HG03095 (cell line): ENCODE measurements at regions not wholly inside any gene's neighbourhood (a gene's known extent, or its start where the extent isn't known, plus 50 kb on each side); places are given as distances from the start of the nearest gene placed in this dataset.

ENCODE experiments used
- ATAC-seq: cut with Tn5 transposase; IDR thresholded peaks from one replicate; pipeline ENCODE4 v1.9.1; 2021; ENCODE audit warnings: moderate library complexity; ENCODE audit not compliant: unreplicated experiment

DNA sequence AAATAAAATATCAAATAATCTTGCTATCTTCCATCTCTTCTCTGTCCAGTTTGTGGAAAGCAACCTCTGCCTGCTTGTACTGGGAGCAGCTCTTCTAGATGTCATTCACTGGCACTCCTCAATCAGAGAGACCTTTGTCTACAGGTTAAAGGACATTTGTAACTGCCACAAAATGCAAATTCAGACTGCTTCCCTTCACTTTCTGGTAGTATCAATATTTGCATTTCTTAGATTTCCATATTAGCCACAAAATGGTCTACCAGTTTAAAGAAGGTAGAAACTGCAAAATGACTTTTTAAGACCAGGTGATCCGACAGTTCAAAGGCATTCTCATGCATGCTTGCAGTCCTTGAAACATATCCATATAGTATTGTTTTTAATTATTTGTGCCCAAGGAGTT is 51.7 kb upstream of the RCN1 start:
- ATAC-seq, result no peak

GRCh38 chr11:32034680-32035079 is 56.2 kb upstream of the RCN1 start:
- ATAC-seq, result no peak

DNA sequence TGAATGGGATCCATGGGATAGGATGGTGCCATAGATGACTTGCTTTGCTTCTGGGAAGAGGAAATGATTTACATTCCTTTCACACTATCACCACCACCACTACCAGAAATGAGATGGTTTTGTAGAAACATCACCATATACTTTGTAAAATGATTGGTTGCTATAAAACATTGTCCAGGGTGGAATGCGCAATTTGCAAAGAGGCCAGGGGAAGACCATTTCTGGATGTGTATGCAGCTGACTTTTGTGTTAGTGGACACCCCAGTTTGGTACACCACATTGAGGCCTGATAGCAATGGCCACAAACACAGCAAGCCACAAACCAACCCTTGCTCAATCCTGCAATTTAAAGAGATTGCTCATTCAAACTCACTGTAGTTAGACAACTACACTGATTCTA is 56.7 kb upstream of the RCN1 start:
- no peak for ATAC-seq

DNA sequence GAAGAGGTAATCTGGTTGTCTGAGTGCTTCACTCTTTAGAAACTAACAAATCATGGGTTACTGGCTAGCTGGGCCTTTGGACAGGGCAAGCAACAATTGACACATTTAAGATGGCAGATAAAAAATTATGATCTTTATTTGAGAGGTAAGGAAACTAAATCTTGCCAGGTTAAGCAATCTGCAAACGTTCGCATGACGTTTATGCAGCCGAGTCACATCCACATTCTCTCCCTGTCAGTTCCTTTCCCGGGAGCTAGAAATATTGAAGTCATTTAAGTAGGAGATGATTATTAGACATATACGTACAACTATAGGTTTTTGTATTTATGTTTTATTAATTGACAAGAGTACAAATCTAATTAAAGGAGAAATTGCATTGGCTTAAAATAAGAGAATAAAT is 57.4 kb upstream of the RCN1 start:
- ATAC-seq, result no peak

GRCh38 chr11:32033067-32033466 is 57.8 kb upstream of the RCN1 start:
- no peak for ATAC-seq

GRCh38 chr11:32032478-32032877 is 58.4 kb upstream of the RCN1 start:
- ATAC-seq, result peak; percentile 47

GRCh38 chr11:32032052-32032451 is 58.8 kb upstream of the RCN1 start:
- peak; percentile 8 for ATAC-seq

DNA sequence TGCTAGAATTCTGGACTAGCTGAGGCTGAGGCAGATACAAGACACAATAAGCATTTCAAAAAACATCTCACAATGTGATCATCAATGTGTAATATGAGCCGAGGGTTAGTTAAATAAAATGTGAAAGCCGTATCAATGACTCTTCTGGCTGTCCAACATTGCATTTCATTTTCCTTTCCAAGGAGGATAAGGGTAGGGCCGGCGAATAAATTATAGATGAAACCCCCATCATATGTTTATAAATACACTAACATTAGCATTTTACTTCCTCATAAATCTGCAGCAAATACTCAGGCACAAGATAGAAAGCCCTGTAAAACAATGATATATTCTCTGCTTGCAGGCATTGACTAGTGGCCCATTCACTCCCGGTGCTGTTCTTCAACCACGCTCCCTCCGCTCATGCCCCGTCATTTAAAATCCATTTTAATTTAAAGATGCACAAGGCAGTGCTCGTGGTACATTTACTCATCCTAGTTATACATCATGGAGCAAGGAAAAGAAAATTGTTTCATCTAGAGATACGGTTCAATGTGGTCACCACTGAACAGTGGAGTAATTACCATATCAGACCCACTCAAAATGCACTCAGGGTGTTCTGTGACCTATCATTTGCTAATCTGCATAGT is 59.9 kb upstream of the RCN1 start:
- ATAC-seq, result no peak

DNA sequence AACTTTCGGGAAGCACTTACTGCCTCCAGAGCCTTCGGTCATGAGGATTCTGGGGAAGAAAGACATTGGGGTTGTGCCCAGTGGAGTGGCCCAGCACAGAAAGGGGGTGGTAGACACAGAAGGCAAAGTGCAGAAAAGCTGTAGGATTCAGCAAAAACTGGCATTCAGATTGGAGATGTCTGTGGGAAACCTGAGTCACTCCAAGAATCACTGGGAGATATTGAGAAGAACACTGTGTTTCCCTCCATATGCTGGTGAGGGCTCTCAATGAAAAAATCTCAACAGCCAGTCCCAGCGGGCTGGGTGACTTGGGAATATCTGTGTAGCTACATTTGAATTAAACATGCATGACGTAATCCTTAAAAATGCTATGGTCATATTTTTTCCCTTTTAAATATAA is 61.2 kb upstream of the RCN1 start:
- no peak for ATAC-seq

DNA sequence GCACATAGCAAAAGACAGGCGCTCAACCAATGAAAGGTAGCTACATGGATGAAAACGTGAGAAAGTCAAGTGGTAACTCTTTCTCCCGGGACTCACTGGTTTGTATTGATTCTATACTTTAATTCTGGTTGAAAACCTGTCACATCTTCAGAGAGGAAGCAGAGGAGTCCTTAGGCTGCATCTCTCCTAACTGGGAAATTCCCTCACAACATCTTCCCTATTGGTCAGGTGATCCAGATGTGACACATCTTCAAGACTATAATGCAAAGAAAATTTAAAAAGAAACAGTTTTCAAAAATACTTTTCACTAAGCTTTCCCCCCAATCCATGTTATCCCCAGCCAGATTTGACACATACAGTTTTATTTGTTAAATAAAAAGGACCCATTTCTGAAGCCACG is 62.7 kb upstream of the RCN1 start:
- no peak for ATAC-seq

DNA sequence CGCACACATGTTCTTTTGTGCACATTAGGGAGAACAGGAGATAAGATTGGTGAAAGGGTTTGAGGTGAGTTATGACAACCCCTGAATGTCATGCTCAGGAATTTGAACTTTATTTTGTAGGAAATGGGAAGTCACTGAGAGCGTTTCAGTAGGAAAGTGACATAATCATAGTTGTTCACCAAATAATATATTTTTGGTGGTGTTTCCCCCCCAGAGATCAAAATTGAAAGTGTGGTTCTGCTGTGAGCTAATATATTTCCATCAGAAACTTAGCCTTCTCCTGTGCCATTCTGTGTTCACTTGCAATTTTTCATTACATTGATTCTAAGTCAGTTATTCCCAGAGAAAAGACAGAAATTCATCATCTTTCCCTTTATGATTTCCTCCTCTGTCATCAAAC is 64.1 kb upstream of the RCN1 start:
- no peak for ATAC-seq

- ATAC-seq, result no peak
Measured at GRCh38 chr11:32024948-32025347, 65.9 kb upstream of the RCN1 start.

- no peak for ATAC-seq
Measured at GRCh38 chr11:32023370-32024305, 67.2 kb upstream of the RCN1 start.

DNA sequence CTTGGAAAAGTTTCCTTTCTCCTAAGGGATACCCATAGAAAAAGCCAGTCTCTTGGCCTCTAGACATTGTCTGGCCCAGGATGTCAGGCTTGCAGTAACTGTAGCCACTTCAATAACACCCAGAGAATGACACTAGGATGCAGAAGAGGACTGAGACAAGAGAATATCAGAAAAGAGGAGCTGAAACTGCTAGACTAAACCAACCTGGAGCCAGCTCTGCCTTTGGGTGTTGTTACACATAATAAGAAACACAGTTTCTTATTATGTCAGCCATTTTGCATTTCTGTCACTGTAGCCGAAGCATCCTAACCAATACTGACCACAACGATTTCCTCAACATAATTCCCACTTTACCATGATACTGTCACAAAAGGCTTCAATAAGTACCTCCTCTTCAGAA is 72.2 kb upstream of the RCN1 start:
- no peak for ATAC-seq

- no peak for ATAC-seq
Measured at GRCh38 chr11:32016111-32016510, 74.8 kb upstream of the RCN1 start.

DNA sequence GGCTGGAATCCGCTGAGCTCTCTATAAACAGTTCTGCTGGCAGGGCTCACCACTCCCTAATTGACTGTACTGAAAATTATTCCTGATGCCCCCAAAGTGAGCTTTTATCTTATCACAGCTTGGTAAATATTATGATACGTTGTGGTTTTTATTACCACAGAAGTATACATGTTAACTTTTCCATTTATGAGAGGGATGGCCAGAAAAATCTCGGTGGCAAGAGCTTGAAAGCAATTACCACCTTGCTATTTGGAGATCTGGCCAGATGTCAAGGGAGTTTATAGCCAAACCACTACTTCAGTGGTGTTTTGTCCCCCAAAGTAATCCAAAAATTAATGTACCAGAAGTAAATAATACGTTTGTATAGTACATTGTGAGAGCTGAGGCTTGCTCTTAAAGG is 75.4 kb upstream of the RCN1 start:
- ATAC-seq, result no peak

DNA sequence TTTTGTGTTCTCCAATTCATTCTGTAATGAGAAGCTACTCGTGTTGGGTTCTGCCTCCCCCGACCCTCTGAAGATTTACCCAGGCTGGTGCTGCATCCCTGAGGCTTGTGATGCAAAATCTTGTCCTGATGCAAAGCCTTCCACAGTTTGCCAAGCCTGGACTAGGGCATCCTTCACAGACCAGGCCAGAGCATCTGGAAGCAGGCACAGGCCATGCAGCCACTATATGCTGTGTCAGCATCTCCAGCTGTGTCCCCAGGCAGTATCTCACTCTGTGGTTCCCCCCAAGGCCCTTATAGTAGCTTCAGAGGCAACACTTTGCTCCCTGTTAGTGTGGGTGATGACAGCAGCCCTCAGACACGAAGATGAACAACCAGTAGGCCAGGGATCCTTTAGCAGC is 77.3 kb upstream of the RCN1 start:
- ATAC-seq, result no peak

DNA sequence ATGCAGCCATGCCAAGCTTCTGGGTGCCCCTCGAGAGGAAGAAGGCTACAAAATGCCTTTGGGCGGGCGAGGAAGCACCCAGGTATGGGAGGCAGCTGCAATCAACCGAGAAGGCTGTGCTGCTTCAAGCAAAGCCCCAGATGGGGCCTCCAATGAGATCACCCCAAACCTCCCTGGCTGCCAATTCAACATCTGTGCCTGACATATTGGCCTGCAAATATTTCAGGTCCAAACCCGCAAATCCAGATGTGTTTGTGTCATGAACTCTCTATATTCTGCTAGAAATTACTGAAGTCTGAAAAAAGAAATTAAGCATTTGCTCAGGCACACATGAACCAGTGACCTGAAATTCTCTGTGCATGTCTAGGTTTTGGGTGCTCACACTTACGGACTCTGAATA is 78.8 kb upstream of the RCN1 start:
- ATAC-seq, result no peak

- ATAC-seq, result no peak
Measured at GRCh38 chr11:32008880-32009551, 81.9 kb upstream of the RCN1 start.

GRCh38 chr11:32006799-32007388 is 84.0 kb upstream of the RCN1 start:
- ATAC-seq, result peak; percentile 82

- no peak for ATAC-seq
Measured at GRCh38 chr11:32005786-32006416, 85.0 kb upstream of the RCN1 start.
